Non-pigmented ciliary epithelial cell (primary cell): ENCODE measurements at regions not wholly inside any gene's neighbourhood (a gene's known extent, or its start where the extent isn't known, plus 50 kb on each side); places are given as distances from the start of the nearest gene placed in this dataset.
"Not testable (repeated sequence)": the region's sequence is repeated elsewhere in the genome, so short reads cannot be mapped to it uniquely, and the experiment has no call there.

Experiments used
- DNase-seq: peaks from one replicate; pipeline ENCODE4 v3.0.0-alpha.2; 2010; ENCODE audit warnings: low read depth

- no peak for DNase-seq
Observed at GRCh38 chr2:58720033-58720769, 479.1 kb upstream of the FANCL start.

GRCh38 chr2:58715344-58715743 lies 474.2 kb upstream of the FANCL start:
- no peak for DNase-seq

- DNase-seq, result no peak
Observed at GRCh38 chr2:58714238-58714637, 473.1 kb upstream of the FANCL start.

GRCh38 chr2:58710795-58711279 lies 469.7 kb upstream of the FANCL start:
- no peak for DNase-seq

GRCh38 chr2:58709687-58710354 lies 468.7 kb upstream of the FANCL start:
- no peak for DNase-seq

- DNase-seq, result no peak
Observed at GRCh38 chr2:58709274-58709673, 468.1 kb upstream of the FANCL start.

- DNase-seq, result no peak
Observed at GRCh38 chr2:58708565-58708964, 467.4 kb upstream of the FANCL start.

GRCh38 chr2:58702302-58702885 lies 461.3 kb upstream of the FANCL start:
- peak; percentile 58 for DNase-seq

GRCh38 chr2:58701688-58702301 lies 460.7 kb upstream of the FANCL start:
- no peak for DNase-seq

GRCh38 chr2:58700591-58700990 lies 459.5 kb upstream of the FANCL start:
- no peak for DNase-seq

GRCh38 chr2:58699411-58699810 lies 458.3 kb upstream of the FANCL start:
- DNase-seq, result no peak

GRCh38 chr2:58698620-58699019 lies 457.5 kb upstream of the FANCL start:
- no peak for DNase-seq

- not testable (repeated sequence) for DNase-seq
Observed at GRCh38 chr2:58694114-58694513, 453.0 kb upstream of the FANCL start.

GRCh38 chr2:58691041-58691440 lies 449.9 kb upstream of the FANCL start:
- not testable (repeated sequence) for DNase-seq

GRCh38 chr2:58688813-58689212 lies 447.7 kb upstream of the FANCL start:
- DNase-seq, result no peak

- no peak for DNase-seq
Observed at GRCh38 chr2:58686776-58687175, 445.7 kb upstream of the FANCL start.

- no peak for DNase-seq
Observed at GRCh38 chr2:58680755-58681310, 439.7 kb upstream of the FANCL start.

- no peak for DNase-seq
Observed at GRCh38 chr2:58677748-58678147, 436.6 kb upstream of the FANCL start.

GRCh38 chr2:58671675-58672074 lies 430.6 kb upstream of the FANCL start:
- DNase-seq, result no peak

GRCh38 chr2:58669998-58670397 lies 428.9 kb upstream of the FANCL start:
- DNase-seq, result no peak

GRCh38 chr2:58667137-58667774 lies 426.1 kb upstream of the FANCL start:
- no peak for DNase-seq
